HG03097 (cell line): ENCODE measurements at regions not wholly inside any gene's neighbourhood (a gene's known extent, or its start where the extent isn't known, plus 50 kb on each side); places are given as distances from the start of the nearest gene placed in this dataset.
"Not testable (repeated sequence)": the region's sequence is repeated elsewhere in the genome, so short reads cannot be mapped to it uniquely, and the experiment has no call there.

ENCODE experiments used
- ATAC-seq: cut with Tn5 transposase; IDR thresholded peaks from one replicate; pipeline ENCODE4 v1.9.1; 2021; ENCODE audit not compliant: unreplicated experiment, low FRiP score

GRCh38 chr22:48821727-48822126, 1005.9 kb downstream of the BRD1 start:
- no peak for ATAC-seq

- ATAC-seq, result no peak
These were observed 1006.4 kb downstream of the BRD1 start for GRCh38 chr22:48821346-48821690.

GRCh38 chr22:48820481-48821345, 1007.0 kb downstream of the BRD1 start:
- ATAC-seq, result no peak

GRCh38 chr22:48819961-48820360, 1007.7 kb downstream of the BRD1 start:
- ATAC-seq, result no peak

- ATAC-seq, result no peak
These were observed 1008.4 kb downstream of the BRD1 start for GRCh38 chr22:48819232-48819631.

- not testable (repeated sequence) for ATAC-seq
These were observed 1010.2 kb downstream of the BRD1 start for GRCh38 chr22:48817491-48817890.

- ATAC-seq, result no peak
These were observed 1015.8 kb downstream of the BRD1 start for GRCh38 chr22:48811885-48812284.

GRCh38 chr22:48808038-48808960, 1019.4 kb downstream of the BRD1 start:
- no peak for ATAC-seq

GRCh38 chr22:48807155-48807554, 1020.5 kb downstream of the BRD1 start:
- ATAC-seq, result no peak

GRCh38 chr22:48806227-48806781, 1021.4 kb downstream of the BRD1 start:
- no peak for ATAC-seq

GRCh38 chr22:48805516-48805915, 1022.2 kb downstream of the BRD1 start:
- ATAC-seq, result no peak

- no peak for ATAC-seq
These were observed 1022.8 kb downstream of the BRD1 start for GRCh38 chr22:48804811-48805301.

GRCh38 chr22:48803948-48804810, 1023.5 kb downstream of the BRD1 start:
- no peak for ATAC-seq

- no peak for ATAC-seq
These were observed 1024.3 kb downstream of the BRD1 start for GRCh38 chr22:48803171-48803947.

- no peak for ATAC-seq
These were observed 1025.1 kb downstream of the BRD1 start for GRCh38 chr22:48802576-48802975.

GRCh38 chr22:48800886-48801607, 1026.6 kb downstream of the BRD1 start:
- no peak for ATAC-seq

- ATAC-seq, result no peak
These were observed 1027.4 kb downstream of the BRD1 start for GRCh38 chr22:48800036-48800885.
